ENCODE measurements at regions not wholly inside any gene's neighbourhood (a gene's known extent, or its start where the extent isn't known, plus 50 kb on each side); places are given as distances from the start of the nearest gene placed in this dataset.

GRCh38 chr12:91418221-91419090 lies 235.8 kb upstream of the DCN start:
- no peak for DNase-seq

GRCh38 chr12:91417650-91418049 lies 235.0 kb upstream of the DCN start:
- DNase-seq: no peak

- DNase-seq: no peak
Observed at GRCh38 chr12:91414636-91415035, 232.0 kb upstream of the DCN start.

DNA sequence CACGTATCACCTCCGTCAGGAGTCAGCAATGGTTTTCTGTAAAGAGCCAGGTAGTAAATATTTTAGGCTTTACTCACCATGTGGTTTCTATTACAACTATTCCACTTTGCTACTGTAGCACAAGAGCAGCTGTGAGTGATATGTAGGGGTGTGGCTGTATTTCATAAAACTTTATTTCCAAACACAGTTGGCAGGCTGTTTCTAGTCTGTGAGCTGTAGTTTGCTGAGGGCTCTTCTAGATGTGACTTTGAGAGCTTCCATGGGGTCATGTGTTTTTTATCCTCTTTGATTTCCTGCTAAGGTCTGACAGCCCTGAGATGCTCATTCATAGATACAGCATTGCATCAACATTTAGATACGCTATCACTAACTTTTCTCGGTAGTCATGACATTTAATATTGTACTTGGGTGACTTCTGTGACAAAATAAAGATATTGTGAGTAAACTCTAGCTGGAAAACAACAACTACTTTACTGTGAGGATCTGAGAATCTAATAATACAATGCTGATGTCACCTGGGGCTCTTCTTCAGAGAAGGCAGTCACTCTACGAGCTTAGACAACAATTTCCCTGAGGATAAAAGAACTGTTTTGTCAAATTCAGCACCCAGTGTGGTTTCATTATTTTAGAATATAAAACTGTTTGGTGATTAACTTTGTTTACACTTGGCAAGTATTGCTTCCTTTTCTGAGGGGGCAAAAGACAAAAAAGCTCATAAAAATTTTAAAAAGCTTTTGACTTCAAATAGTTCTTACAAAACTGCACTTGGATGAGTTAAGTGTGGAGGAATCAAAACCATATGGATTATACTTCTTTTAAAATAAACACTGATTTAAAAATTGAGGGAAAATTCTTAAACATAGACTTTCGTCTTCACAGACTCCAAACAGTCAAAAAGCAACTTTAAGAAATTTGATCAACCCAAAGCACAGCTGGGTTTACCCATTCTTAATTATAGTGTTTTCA lies 231.2 kb upstream of the DCN start:
- no peak for DNase-seq

DNA sequence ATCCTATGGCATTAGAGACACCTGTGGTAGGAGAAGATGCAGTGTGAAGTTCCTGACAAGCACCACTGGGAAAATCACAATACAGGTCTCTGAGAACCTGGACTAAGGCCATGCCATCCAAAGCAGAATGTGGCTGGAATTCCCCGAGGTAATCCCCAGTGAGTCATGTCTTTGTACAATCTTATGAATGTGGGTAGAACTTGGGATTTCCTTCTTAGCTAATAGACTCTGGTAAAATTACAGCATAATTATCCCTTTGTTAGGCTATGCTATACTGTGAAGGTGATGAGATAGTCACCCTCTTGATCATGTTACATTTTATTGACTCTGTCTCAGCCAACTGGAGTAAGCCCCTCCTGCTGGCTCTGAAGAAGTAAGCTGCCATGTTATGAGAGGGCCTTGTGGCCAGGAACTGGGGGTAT lies 224.3 kb upstream of the DCN start:
- DNase-seq: peak; percentile 17

DNA sequence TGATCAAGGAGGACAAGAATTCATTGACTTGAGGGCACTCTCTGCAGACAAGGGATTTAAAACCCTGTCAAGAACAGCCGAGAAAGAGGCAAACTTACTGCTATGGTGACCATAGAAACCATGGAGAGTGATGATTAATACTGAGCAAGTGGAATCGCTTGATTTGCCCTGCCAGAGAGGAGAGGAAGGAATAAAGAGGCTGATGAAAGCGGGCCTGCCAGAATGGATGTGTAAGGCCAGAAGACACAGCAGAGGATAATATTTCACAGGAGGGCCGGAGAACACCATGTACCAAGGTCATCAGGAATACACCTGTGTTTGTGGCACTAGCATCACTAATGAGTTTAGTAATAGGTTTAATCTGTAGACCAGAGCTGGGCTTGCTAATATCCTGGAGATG lies 221.8 kb upstream of the DCN start:
- no peak for DNase-seq

DNA sequence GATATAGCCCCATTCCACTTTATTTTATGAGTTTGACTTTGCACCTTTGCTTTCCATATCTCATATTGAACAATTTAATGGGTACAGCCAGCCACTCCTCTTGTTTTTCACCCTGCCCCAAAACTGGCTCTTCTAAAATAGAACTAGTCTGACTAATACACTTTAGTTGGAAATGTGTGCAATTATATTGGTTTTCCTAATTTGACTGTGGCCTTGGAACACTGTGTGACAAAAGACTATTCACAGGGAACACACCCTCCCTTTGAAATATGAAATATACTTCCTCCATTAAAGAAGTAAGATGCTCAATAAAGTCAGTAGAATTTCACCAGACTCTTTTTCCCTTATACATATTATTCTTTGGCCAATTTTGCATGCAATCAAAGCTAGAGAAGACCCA lies 218.6 kb upstream of the DCN start:
- DNase-seq: no peak

DNA sequence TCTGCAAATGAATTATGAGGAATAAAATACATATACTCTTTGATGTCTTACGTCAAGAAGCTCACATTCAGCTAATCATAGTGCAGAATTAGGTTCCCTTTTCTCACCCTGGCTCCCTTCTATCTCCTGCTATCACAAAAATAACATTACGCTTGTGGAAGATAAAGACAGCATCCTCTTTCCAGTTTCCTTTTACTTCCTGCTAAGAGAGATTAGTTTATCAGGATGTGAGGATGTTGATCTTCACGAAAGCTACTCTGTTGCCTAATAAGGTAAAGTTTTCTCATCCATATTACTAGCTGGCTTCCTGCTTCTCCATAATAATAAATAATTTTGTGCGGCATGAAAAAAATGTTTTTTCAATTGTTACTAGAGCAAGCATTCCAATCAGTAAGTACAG lies 217.7 kb upstream of the DCN start:
- no peak for DNase-seq

DNA sequence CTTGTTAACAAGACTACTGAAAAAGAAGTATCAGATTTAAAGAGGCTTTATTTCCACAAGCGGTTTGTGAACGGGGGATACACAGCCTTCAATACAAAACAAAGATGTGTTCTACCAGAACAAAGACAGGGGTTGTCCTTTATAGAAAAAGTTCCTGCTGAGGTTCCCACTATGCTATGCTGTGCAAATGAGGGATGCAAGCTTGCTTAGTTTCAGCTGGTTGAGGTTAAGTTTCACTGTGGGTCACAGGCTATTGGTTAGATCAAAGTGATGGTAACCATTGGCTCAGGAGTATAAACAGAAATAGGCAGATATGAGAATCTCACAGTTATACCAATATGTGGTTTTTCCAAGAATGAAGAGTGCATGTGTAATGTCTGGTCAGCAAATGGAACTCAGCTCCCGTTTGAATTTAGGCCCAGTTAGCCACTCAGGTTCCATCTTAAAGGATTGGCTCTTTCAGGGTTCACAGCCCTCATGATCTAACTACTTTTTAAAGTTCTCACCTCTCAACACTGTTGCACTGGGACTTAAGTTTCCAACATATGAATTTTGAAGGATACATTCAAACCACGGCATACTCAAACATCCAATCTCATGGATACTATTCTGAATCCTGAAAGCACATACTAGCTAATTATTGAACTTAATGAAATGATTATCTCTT lies 215.4 kb upstream of the DCN start:
- DNase-seq: no peak

GRCh38 chr12:91396293-91396692 lies 213.7 kb upstream of the DCN start:
- no peak for DNase-seq

DNA sequence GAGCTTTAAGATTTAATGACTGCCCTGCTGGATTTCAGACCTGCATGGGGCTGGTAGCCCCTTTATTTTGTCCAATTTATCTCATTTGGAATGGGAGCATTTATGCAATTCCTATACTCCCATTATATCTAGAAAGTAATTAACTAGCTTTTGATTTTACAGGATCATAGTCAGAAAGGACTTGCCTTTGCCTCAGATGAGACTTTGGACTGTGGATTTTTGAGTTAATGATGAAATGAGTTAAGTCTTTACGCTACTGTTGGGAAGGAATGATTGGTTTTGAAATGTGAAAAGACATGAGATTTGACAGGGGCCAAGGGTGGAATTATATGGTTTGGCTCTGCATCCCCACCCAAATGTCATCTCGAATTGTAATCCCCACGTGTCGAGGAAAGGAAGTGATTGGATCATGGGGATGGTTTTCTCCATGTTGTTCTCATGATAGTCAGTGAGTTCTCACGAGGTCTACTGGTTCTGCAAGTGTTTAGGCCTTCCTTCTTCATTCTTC lies 213.1 kb upstream of the DCN start:
- no peak for DNase-seq

DNA sequence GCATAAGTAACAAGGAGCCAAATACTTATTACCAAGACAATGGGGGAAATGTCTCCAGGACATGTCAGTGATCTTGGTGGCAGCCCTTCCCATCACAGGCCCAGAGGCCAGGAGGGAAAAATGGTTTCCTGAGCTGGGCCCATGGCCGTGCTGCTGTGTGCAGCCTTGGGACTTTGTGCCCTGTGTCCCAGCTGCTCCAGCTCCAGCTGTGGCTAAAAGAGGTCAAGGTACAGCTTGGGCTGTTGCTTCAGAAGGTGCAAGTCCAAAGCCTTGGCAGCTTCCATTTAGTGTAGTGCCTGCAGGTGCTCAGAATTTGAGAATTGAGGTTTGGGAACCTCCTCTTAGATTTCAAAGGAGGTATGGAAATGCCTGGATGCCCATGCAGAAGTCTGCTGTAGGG lies 212.3 kb upstream of the DCN start:
- DNase-seq: no peak

- no peak for DNase-seq
Observed at GRCh38 chr12:91388573-91388972, 206.0 kb upstream of the DCN start.

DNA sequence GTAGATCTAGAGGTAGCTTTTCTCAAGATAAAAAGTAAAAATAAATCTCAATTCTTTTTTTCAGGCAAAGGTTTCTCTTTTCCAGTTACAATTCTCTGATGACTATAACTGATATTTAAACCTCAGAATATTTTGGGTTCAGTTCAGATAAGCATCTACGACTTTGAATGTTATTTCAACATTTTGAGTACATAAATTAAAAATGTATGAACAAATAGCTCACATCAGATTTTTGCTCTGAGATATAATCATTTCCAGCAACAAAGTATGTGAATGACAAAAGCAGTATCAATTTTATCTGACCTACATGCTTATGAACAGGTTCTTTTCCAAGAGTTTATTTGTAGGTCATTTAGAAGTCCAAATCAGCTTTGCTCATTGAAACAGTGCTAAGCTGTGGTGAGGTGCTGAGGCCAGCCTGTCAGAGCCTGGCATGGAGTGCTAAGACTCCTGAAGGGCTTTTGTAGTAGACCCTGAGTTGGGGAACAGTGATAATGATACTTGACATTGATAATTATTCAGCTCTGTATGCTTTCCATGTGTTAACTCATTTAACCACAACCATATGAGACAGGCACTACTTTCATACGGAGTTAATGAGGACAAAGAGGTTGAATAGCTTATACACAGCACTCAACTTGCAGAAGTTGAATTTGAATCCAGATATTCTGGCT lies 205.0 kb upstream of the DCN start:
- no peak for DNase-seq

- DNase-seq: no peak
Observed at GRCh38 chr12:91384806-91385205, 202.2 kb upstream of the DCN start.

GRCh38 chr12:91384366-91384765 lies 201.7 kb upstream of the DCN start:
- DNase-seq: no peak

- DNase-seq: no peak
Observed at GRCh38 chr12:91383099-91383498, 200.5 kb upstream of the DCN start.

DNA sequence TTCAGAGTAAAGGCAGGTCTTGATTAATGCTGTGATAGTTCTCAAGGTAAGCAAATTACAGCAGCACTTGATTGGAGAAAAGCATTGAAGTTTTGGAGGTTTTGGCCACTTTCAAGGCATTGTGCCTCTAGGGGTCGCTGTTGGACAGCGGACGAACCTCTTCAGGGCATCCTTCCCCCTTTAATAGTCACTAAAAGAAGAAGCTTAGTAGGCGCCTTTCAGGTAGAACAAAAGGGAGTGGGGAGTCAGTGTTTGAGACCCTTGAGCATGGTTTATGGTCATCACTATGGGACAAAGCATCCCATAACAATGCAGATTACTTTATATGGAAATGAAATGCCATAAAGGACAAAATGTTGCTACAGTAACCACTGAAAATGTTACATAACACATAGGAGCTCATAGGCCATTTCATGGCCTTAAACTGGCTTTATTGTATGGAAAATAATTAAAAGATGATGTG lies 199.5 kb upstream of the DCN start:
- DNase-seq: peak; percentile 89

DNA sequence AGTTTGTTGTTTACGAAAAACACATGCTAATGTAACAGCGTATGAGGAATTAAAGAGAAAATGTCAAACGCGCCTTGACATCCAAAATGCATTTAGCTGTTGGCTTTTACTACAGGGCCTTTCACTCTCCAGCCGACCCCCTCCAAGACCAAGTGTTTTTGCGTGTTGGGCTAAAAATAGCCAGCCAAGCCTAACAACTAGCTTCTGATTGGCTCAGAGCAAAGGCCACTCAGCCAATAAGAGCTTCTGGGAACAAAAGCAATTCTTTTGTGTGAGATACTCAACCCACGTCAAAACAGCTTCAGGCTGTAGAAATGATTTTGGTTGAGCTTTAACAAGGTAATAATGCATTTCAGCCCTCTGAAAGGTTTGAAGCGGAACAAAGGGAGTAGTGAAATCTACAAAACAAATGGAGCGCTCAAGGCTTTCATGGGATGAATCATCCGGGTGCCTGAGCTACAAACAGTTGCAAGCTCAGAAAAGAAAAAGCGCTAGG lies 198.7 kb upstream of the DCN start:
- no peak for DNase-seq

DNA sequence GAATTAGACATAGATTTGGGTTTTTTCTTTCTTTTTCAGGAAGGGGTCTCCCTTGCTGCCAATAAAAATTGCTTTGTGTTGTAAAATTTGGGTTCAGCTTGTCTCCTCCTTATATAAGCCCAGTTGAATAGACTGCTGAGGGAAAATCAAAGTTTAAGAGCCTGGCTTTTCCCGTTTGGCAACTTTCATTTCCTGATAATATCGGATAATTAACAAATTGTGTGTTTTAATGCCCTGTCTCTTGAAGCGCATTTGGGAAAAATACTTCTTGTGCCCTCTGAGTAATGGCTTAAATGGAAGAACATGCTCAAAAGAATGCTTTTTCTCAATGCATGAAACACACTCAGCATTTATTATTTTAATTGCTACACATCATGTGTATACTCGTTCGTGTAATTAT lies 198.0 kb upstream of the DCN start:
- DNase-seq: no peak

GRCh38 chr12:91379051-91379775 lies 196.6 kb upstream of the DCN start:
- DNase-seq: no peak

DNA sequence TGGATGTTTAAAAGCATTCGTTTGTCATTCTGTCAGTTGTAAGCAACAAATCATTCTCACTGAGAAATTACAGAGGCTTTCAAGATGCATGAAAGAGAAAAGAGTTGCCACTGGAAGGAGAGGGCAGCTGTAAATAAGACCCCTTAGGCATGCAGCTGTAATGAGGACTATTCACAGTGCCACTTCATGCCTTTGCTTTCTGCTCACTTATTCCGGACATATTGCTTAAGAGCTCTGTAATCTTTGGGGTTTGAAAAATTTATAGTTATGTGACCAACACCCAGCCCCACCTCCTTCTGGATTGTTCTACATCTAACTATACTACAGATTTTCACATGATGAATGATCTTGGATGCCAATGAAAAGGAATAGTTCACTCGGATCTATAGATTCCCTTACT lies 194.8 kb upstream of the DCN start:
- no peak for DNase-seq
